Effector memory CD8-positive, alpha-beta T cell (primary cell): ENCODE measurements at regions not wholly inside any gene's neighbourhood (a gene's known extent, or its start where the extent isn't known, plus 50 kb on each side); places are given as distances from the start of the nearest gene placed in this dataset.
"Not testable (repeated sequence)": the region's sequence is repeated elsewhere in the genome, so short reads cannot be mapped to it uniquely, and the experiment has no call there.

ENCODE experiments used
- ATAC-seq: fragments of 150-1000 bp; cut with Tn5 transposase; replicated peaks from 2 replicates; pipeline ENCODE4 v1.10.0; 2021; ENCODE audit warnings: mild to moderate bottlenecking, moderate library complexity
- DNase-seq, 3 experiments: peaks; one replicate each; pipeline ENCODE4 v3.0.0; 2021
- H3K27ac Mint-ChIP-seq, 2 donors: one replicate each; pipeline ENCODE4 v1.8.0; 2022; ENCODE audit warnings: mild to moderate bottlenecking in 2 of 2, mixed read lengths in 2 of 2, moderate library complexity in 2 of 2
- H3K27me3 Mint-ChIP-seq, 2 donors: one replicate each; pipeline ENCODE4 v1.8.0; 2022; ENCODE audit warnings: mixed read lengths in 2 of 2
- H3K36me3 Mint-ChIP-seq: one replicate; pipeline ENCODE4 v1.8.0; 2022; ENCODE audit warnings: mild to moderate bottlenecking, moderate library complexity, mixed read lengths; ENCODE audit not compliant: insufficient read depth
- H3K4me1 Mint-ChIP-seq, 2 donors: one replicate each; pipeline ENCODE4 v1.8.0; 2022; ENCODE audit warnings: low read depth in 2 of 2, mixed read lengths in 2 of 2
- H3K4me3 Mint-ChIP-seq, 2 donors: one replicate each; pipeline ENCODE4 v1.8.0; 2022; ENCODE audit warnings: mild to moderate bottlenecking in 2 of 2, mixed read lengths in 2 of 2, moderate library complexity in 2 of 2
- H3K9me3 Mint-ChIP-seq, 2 donors: one replicate each; pipeline ENCODE4 v1.8.0; 2022; ENCODE audit warnings: mixed read lengths in 2 of 2

DNA sequence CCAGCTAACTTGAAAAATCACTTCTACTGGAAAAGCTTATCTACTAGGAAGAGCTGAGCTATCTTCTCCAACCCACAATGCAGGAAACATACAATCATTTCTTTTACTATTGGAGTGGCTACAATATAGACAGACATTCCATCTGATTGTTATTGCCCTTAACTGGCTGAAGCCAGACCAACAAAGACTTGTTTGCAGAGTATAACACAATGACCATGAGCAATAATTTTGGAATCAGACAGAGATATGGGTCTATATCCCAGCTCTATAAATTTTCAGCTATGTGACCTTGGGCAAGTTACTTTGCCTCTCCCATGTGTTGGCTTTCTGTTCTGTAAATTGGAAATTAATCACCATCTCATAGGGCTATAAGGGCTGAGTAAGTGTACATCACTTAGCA is 244.7 kb upstream of the SLC30A5 start:
- ATAC-seq = no peak
- no peaks in the 10 kb centered on the region for H3K4me1 Mint-ChIP-seq
- H3K36me3 Mint-ChIP-seq = no peaks in the 10 kb centered on the region

DNA sequence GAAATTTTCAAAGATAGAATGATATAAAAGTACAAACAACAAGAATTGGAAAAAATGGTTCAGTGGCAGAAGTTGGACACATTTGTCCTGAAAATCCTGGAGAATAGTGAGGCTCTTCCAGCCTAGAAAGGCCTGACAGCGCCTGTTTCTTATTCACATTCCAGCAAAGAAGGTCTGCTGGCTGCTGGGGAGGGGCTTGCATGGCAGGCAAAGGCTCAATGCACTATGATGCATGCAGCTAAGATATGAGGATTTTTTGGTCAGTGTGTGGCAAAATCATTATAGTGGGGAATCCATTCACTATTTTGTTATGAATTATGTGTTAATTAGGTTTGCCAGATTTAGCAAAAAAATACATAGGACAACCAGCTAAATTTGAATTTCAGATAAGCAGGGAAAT is 243.9 kb upstream of the SLC30A5 start:
- no peak overlapping the region for H3K4me3 Mint-ChIP-seq
- no peak overlapping the region for H3K27ac Mint-ChIP-seq

More for the DNA sequence above, 244.7 kb upstream of the SLC30A5 start:
- no peak for DNase-seq
- no peak overlapping the region for H3K27ac Mint-ChIP-seq
- peaks cover 0 to 2% of the 10 kb centered on the region in 2 donors for H3K27me3 Mint-ChIP-seq
- H3K4me3 Mint-ChIP-seq = no peak overlapping the region
- H3K9me3 Mint-ChIP-seq = no peaks in the 10 kb centered on the region

GRCh38 chr5:68861099-68861498 is 232.7 kb upstream of the SLC30A5 start:
- Mint-ChIP-seq H3K9me3 (peaks cover 2 to 6% of the 10 kb centered on the region in 2 donors), H3K4me1 (no peaks in the 10 kb centered on the region), H3K27ac (no peak overlapping the region), H3K36me3 (no peaks in the 10 kb centered on the region), H3K4me3 (no peak overlapping the region), H3K27me3 (peaks cover 21 to 23% of the 10 kb centered on the region in 2 donors)
- DNase-seq = no peak
- ATAC-seq = no peak

More for the DNA sequence above, 243.9 kb upstream of the SLC30A5 start:
- Mint-ChIP-seq H3K9me3 (no peaks in the 10 kb centered on the region), H3K36me3 (no peaks in the 10 kb centered on the region), H3K27me3 (peaks cover 0 to 10% of the 10 kb centered on the region in 2 donors), H3K4me1 (no peaks in the 10 kb centered on the region)
- ATAC-seq = no peak
- no peak for DNase-seq

- Mint-ChIP-seq H3K9me3 (peaks cover 0 to 6% of the 10 kb centered on the region in 2 donors), H3K27me3 (peaks cover 30 to 33% of the 10 kb centered on the region in 2 donors), H3K27ac (no peak overlapping the region), H3K36me3 (no peaks in the 10 kb centered on the region), H3K4me3 (no peak overlapping the region), H3K4me1 (no peaks in the 10 kb centered on the region)
- no peak for DNase-seq
- no peak for ATAC-seq
Measured at GRCh38 chr5:68862560-68862959, 231.3 kb upstream of the SLC30A5 start.

GRCh38 chr5:68865192-68865591 is 228.6 kb upstream of the SLC30A5 start:
- DNase-seq, H3K9me3 Mint-ChIP-seq, ATAC-seq, H3K4me3 Mint-ChIP-seq, H3K36me3 Mint-ChIP-seq, H3K4me1 Mint-ChIP-seq, H3K27ac Mint-ChIP-seq: not testable (repeated sequence)
- peaks cover 30 to 46% of the 10 kb centered on the region in 2 donors for H3K27me3 Mint-ChIP-seq

DNA sequence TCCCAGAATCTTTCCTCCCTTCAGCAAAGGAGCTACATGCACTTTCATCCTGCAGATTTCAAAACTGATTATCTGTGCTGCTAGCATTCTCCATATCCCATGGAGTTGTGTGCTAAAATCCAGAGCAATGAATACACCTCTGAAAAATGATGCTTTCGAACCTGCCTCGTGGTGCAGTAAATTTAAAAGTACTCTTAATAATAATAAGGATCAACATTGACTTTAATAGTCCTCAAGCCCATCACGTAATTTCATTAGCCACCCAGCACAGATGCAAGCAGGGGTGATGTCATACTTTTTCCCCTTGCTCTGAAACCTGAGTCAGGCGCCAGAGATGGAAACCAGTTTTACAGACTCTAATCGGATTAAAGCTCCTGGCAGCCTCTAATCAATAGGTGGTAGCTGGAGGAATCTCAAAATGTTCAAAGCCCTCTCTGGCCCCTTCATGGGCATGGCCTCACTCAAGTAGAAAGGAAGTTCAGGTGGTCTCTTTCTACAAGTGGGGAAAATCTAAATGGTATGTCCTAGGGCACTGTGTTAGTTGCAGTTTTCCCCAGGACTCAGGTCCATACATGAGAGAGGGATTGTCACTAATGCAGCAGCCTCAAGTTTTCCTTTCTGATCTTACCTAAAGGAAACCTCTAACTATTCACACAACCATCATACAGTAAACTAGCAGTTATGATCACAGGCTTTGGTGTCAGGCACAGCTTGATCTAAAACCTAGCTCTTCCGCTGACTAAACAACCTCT is 221.6 kb upstream of the SLC30A5 start:
- Mint-ChIP-seq H3K27ac (no peak overlapping the region), H3K27me3 (peaks cover 0 to 16% of the 10 kb centered on the region in 2 donors), H3K9me3 (no peaks in the 10 kb centered on the region), H3K4me3 (no peak overlapping the region), H3K4me1 (no peaks in the 10 kb centered on the region), H3K36me3 (no peaks in the 10 kb centered on the region)
- no peak for ATAC-seq
- DNase-seq = no peak

DNA sequence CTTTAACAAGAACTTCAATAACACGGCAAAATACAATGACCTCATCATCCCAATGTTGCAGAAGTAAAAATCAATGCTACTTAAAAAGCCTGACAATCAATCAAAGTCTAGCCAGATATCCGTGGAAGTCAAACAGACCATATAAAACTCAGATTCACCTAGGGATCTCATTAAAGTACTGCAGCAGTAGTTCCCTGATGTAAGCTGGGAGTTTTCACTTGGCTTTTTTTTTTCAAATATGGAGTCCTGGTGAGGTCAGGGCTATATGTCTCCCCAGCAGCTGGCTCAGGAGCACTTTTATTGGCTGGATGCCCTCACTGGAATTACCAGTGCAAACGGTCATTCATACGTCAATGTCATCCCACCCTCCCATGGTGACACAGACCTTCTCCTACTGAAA is 220.6 kb upstream of the SLC30A5 start:
- Mint-ChIP-seq H3K27ac (no peak overlapping the region), H3K4me3 (no peak overlapping the region), H3K27me3 (peaks cover 0 to 6% of the 10 kb centered on the region in 2 donors), H3K9me3 (no peaks in the 10 kb centered on the region), H3K36me3 (no peaks in the 10 kb centered on the region), H3K4me1 (no peaks in the 10 kb centered on the region)
- DNase-seq (no peak), ATAC-seq (no peak)

DNA sequence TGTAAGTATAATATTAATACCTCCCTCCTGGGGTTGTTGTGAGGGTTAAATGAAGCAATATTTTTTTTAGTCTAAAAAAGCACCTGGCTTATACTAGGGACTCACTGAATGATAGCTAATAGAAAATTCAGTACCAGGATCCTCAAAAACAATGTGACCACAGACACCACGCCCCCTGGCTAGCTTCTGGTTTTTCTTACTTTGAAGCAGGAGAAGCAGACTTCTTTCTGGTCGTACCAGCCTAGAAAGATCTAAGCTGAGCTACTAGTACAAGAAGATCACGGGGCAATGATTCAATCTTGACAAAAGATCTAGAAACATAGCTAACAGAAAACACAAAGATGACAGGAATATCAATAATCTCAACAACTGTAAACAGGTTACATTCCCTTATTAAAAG is 218.5 kb upstream of the SLC30A5 start:
- Mint-ChIP-seq H3K36me3 (no peaks in the 10 kb centered on the region), H3K4me1 (no peaks in the 10 kb centered on the region), H3K4me3 (no peak overlapping the region), H3K9me3 (no peaks in the 10 kb centered on the region), H3K27me3 (peaks cover 0 to 1% of the 10 kb centered on the region in 2 donors), H3K27ac (no peak overlapping the region)
- DNase-seq = no peak
- no peak for ATAC-seq

DNA sequence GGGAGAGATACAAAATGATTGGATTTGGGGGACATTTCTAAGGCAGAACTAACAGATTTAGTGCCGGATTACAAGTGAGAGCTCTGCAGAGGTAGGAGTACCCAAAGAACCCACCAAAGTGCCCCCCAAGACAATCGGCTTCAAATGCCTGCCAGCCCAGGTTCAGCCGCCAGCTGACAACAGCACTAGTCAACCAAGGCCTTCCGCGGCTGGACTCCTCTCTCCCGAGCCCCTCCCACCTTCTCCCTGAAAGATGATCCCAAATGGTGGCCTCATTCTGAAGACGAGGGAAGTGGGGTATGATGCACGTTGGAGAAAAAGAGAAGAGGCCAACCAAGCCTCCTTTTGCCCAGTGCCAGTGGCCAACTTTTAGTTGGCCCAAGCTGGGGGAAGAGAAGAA is 210.4 kb upstream of the SLC30A5 start:
- peaks cover 0 to 14% of the 10 kb centered on the region in 2 donors for H3K27me3 Mint-ChIP-seq
- no peak overlapping the region for H3K27ac Mint-ChIP-seq
- H3K36me3 Mint-ChIP-seq = no peaks in the 10 kb centered on the region
- DNase-seq (no peak), ATAC-seq (no peak)
- H3K9me3 Mint-ChIP-seq = no peaks in the 10 kb centered on the region
- H3K4me3 Mint-ChIP-seq = no peak overlapping the region
- peaks cover 4 to 8% of the 10 kb centered on the region in 2 donors for H3K4me1 Mint-ChIP-seq

- H3K27me3 Mint-ChIP-seq = peaks cover 0 to 14% of the 10 kb centered on the region in 2 donors
- no peak overlapping the region for H3K4me3 Mint-ChIP-seq
- H3K9me3 Mint-ChIP-seq = no peaks in the 10 kb centered on the region
- H3K27ac Mint-ChIP-seq = no peak overlapping the region
- H3K36me3 Mint-ChIP-seq = no peaks in the 10 kb centered on the region
- H3K4me1 Mint-ChIP-seq = peaks cover 4 to 8% of the 10 kb centered on the region in 2 donors
- no peak for ATAC-seq
- no peak for DNase-seq
Measured at GRCh38 chr5:68884144-68884754, 209.6 kb upstream of the SLC30A5 start.

GRCh38 chr5:68884883-68885282 is 208.9 kb upstream of the SLC30A5 start:
- Mint-ChIP-seq H3K36me3 (no peaks in the 10 kb centered on the region), H3K4me3 (no peak overlapping the region), H3K9me3 (no peaks in the 10 kb centered on the region), H3K4me1 (peaks cover 4 to 8% of the 10 kb centered on the region in 2 donors), H3K27me3 (peaks cover 0 to 14% of the 10 kb centered on the region in 2 donors), H3K27ac (no peak overlapping the region)
- DNase-seq (no peak), ATAC-seq (no peak)

DNA sequence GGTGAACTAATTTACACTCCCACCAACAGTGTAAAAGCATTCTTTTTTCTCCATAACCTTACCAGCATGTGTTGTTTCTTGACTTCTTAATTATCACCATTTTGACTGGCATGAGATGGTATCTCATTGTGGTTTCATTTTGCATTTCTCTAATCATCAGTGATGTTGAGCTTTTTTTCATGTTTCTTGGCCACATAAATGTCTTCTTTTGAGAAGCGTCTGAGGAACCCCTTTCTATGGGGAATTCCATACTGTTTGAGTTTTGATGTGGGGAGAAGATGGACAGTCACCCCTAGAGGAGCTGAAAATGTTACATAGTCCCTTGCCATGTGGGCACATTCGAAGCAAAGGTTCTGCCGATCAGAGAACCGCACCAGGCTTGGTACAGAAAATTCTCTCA is 207.0 kb upstream of the SLC30A5 start:
- H3K4me1 Mint-ChIP-seq = peaks cover 4 to 8% of the 10 kb centered on the region in 2 donors
- no peaks in the 10 kb centered on the region for H3K9me3 Mint-ChIP-seq
- no peak for ATAC-seq
- no peaks in the 10 kb centered on the region for H3K36me3 Mint-ChIP-seq
- no peak overlapping the region for H3K27ac Mint-ChIP-seq
- peaks cover 0 to 8% of the 10 kb centered on the region in 2 donors for H3K27me3 Mint-ChIP-seq
- no peak overlapping the region for H3K4me3 Mint-ChIP-seq
- DNase-seq = no peak

DNA sequence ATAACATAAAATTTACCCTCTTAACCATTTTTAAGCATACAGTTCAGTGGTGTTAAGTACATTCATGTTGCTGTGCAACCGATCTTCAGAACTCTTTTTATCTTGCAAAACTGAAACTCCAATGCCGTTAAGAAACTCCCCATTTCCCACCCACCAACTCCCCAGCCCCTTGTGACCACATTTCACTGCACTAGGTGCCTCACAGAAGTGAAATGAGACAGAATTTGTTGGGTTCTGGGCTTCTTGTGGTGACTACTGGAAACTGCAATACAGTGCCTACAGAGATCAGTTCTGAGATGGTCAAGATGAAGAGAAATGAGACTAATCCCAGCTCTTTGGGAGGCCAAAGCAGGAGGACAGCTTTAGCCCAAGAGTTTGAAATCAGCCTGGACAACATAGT is 202.1 kb upstream of the SLC30A5 start:
- DNase-seq (no peak), ATAC-seq (no peak)
- Mint-ChIP-seq H3K36me3 (no peaks in the 10 kb centered on the region), H3K27ac (no peak overlapping the region), H3K4me3 (no peak overlapping the region), H3K4me1 (peaks cover 0 to 6% of the 10 kb centered on the region in 2 donors), H3K9me3 (no peaks in the 10 kb centered on the region), H3K27me3 (no peaks in the 10 kb centered on the region)

GRCh38 chr5:68894673-68895072 is 199.1 kb upstream of the SLC30A5 start:
- H3K36me3 Mint-ChIP-seq = no peaks in the 10 kb centered on the region
- no peaks in the 10 kb centered on the region for H3K4me1 Mint-ChIP-seq
- H3K4me3 Mint-ChIP-seq = no peak overlapping the region
- DNase-seq (no peak), ATAC-seq (no peak)
- H3K27me3 Mint-ChIP-seq = no peaks in the 10 kb centered on the region
- no peaks in the 10 kb centered on the region for H3K9me3 Mint-ChIP-seq
- no peak overlapping the region for H3K27ac Mint-ChIP-seq
